C4-2B (cell line): ENCODE measurements at regions not wholly inside any gene's neighbourhood (a gene's known extent, or its start where the extent isn't known, plus 50 kb on each side); places are given as distances from the start of the nearest gene placed in this dataset.

Experiments used
- ZFX ChIP-seq: fragments of 450-650 bp; IDR thresholded peaks from 2 replicates; pipeline ENCODE4 v1.6.1; 2017
- TF ChIP-seq, protein P1 (sequence below): fragments of 450-650 bp; conservative IDR thresholded peaks from 2 replicates; pipeline ENCODE4 v1.5.1; 2017; ENCODE audit warnings: mild to moderate bottlenecking

DNA sequence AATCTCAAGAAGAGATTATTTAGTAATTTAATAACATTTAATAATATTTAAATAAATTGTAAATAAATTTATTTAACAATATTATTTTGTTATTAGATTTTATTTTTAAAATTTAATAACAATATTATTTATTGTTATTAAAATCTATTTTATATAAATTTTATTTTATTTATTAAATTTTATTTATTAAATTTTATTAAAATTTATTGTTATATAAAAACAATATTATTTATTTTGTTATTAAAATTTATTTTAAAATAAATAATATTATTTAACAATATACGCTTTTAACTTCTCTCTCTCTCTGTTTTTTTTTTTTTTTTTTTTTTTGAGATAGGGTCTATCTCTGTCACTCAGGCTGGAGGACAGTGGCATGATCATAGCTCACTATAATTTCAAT, 347.1 kb upstream of the LRRC7 start:
- TF ChIP-seq, protein P1, sequence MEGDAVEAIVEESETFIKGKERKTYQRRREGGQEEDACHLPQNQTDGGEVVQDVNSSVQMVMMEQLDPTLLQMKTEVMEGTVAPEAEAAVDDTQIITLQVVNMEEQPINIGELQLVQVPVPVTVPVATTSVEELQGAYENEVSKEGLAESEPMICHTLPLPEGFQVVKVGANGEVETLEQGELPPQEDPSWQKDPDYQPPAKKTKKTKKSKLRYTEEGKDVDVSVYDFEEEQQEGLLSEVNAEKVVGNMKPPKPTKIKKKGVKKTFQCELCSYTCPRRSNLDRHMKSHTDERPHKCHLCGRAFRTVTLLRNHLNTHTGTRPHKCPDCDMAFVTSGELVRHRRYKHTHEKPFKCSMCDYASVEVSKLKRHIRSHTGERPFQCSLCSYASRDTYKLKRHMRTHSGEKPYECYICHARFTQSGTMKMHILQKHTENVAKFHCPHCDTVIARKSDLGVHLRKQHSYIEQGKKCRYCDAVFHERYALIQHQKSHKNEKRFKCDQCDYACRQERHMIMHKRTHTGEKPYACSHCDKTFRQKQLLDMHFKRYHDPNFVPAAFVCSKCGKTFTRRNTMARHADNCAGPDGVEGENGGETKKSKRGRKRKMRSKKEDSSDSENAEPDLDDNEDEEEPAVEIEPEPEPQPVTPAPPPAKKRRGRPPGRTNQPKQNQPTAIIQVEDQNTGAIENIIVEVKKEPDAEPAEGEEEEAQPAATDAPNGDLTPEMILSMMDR, result no peak
- no peak for TF ChIP-seq ZFX
